ENCODE measurements at regions not wholly inside any gene's neighbourhood (a gene's known extent, or its start where the extent isn't known, plus 50 kb on each side); places are given as distances from the start of the nearest gene placed in this dataset.

GRCh38 chr1:219359126-219359525 lies 185.4 kb downstream of the LYPLAL1 start:
- no peaks in the 10 kb centered on the region for H3K27me3 ChIP-seq (ENCODE audit: control insufficient read depth in 1 of 2, insufficient read depth in 2 of 2, low read length in 2 of 2)
- TF ChIP-seq CTCF (IDR thresholded peaks at IDR 0.05): no peak
- no peak overlapping the region for H3K27ac ChIP-seq (ENCODE audit: low read depth in 1 of 2, low read length in 2 of 2)

GRCh38 chr1:219358080-219358479 lies 184.4 kb downstream of the LYPLAL1 start:
- Mint-ChIP-seq H3K9me3 (peaks cover 2% of the 10 kb centered on the region), H3K4me1 (ENCODE audit: low read depth) (no peaks in the 10 kb centered on the region), H3K4me3 (no peak overlapping the region), H3K27me3 (no peaks in the 10 kb centered on the region), H3K36me3 (ENCODE audit: low read depth) (no peaks in the 10 kb centered on the region), H3K27ac (no peak overlapping the region)
- no peaks in the 10 kb centered on the region for H3K9me3 ChIP-seq (ENCODE audit: control insufficient read depth in 1 of 2, insufficient read depth in 1 of 2, low read length in 2 of 2)
- H3K27me3 ChIP-seq (ENCODE audit: control insufficient read depth in 1 of 2, insufficient read depth in 2 of 2, low read length in 2 of 2): no peaks in the 10 kb centered on the region
- no peaks in the 10 kb centered on the region for H3K4me1 ChIP-seq (ENCODE audit: insufficient read depth, low read length)
- DNase-seq: no peak
- no peaks in the 10 kb centered on the region for H3K36me3 ChIP-seq (ENCODE audit: insufficient read depth, low read length)
- ChIA-PET CTCF (no interaction called here), POLR2A (no interaction called here)
- no peak overlapping the region for H3K4me3 ChIP-seq (ENCODE audit: low read length)
- no peak for TF ChIP-seq CTCF (IDR thresholded peaks at IDR 0.05)
- intact Hi-C loops (cut with DNase I, micrococcal nuclease): no loop called here
- ATAC-seq (ENCODE audit: poor library complexity): no peak
- no peak overlapping the region for H3K27ac ChIP-seq (ENCODE audit: low read depth in 1 of 2, low read length in 2 of 2)

More at GRCh38 chr1:219359126-219359525, 185.4 kb downstream of the LYPLAL1 start:
- no peaks in the 10 kb centered on the region for H3K4me1 Mint-ChIP-seq (ENCODE audit: low read depth)
- no peak overlapping the region for H3K4me3 ChIP-seq (ENCODE audit: low read length)
- H3K4me1 ChIP-seq (ENCODE audit: insufficient read depth, low read length): no peaks in the 10 kb centered on the region
- ATAC-seq (ENCODE audit: poor library complexity): no peak
- H3K27me3 Mint-ChIP-seq: no peaks in the 10 kb centered on the region
- H3K36me3 Mint-ChIP-seq (ENCODE audit: low read depth): no peaks in the 10 kb centered on the region
- ChIA-PET CTCF (no interaction called here), POLR2A (no interaction called here)
- no peaks in the 10 kb centered on the region for H3K9me3 ChIP-seq (ENCODE audit: control insufficient read depth in 1 of 2, insufficient read depth in 1 of 2, low read length in 2 of 2)
- no peaks in the 10 kb centered on the region for H3K9me3 Mint-ChIP-seq
- H3K4me3 Mint-ChIP-seq: no peak overlapping the region
- intact Hi-C loops (cut with DNase I, micrococcal nuclease): no loop called here
- DNase-seq: no peak
- H3K36me3 ChIP-seq (ENCODE audit: insufficient read depth, low read length): no peaks in the 10 kb centered on the region
- no peak overlapping the region for H3K27ac Mint-ChIP-seq

GRCh38 chr1:219354962-219355361 lies 181.3 kb downstream of the LYPLAL1 start:
- Mint-ChIP-seq H3K4me3 (no peak overlapping the region), H3K4me1 (ENCODE audit: low read depth) (no peaks in the 10 kb centered on the region), H3K27ac (no peak overlapping the region), H3K9me3 (peaks cover 2% of the 10 kb centered on the region), H3K27me3 (no peaks in the 10 kb centered on the region), H3K36me3 (ENCODE audit: low read depth) (no peaks in the 10 kb centered on the region)
- Histone ChIP-seq H3K27ac (ENCODE audit: low read depth in 1 of 2, low read length in 2 of 2) (no peak overlapping the region), H3K27me3 (ENCODE audit: control insufficient read depth in 1 of 2, insufficient read depth in 2 of 2, low read length in 2 of 2) (no peaks in the 10 kb centered on the region), H3K4me3 (ENCODE audit: low read length) (no peak overlapping the region), H3K4me1 (ENCODE audit: insufficient read depth, low read length) (no peaks in the 10 kb centered on the region), H3K9me3 (ENCODE audit: control insufficient read depth in 1 of 2, insufficient read depth in 1 of 2, low read length in 2 of 2) (peaks cover 0 to 3% of the 10 kb centered on the region in 2 experiments), H3K36me3 (ENCODE audit: insufficient read depth, low read length) (no peaks in the 10 kb centered on the region)
- ChIA-PET POLR2A (no interaction called here), CTCF (no interaction called here)
- DNase-seq: no peak
- intact Hi-C loops (cut with DNase I, micrococcal nuclease): no loop called here
- no peak for ATAC-seq (ENCODE audit: poor library complexity)
- TF ChIP-seq CTCF (IDR thresholded peaks at IDR 0.05): no peak
